Hematopoietic multipotent progenitor cell treated with erythropoietin and hydrocortisone succinate and interleukin-3 and kit ligand, for 4 days (in vitro differentiated cells): ENCODE measurements at regions not wholly inside any gene's neighbourhood (a gene's known extent, or its start where the extent isn't known, plus 50 kb on each side); places are given as distances from the start of the nearest gene placed in this dataset.
"Not testable (repeated sequence)": the region's sequence is repeated elsewhere in the genome, so short reads cannot be mapped to it uniquely, and the experiment has no call there.

Experiments
- DNase-seq: peaks from one replicate; pipeline ENCODE4 v3.0.0-alpha.2; 2015

- DNase-seq = peak; percentile 5
Observed at GRCh38 chrX:125202591-125203248, 117.0 kb upstream of the TEX13C start.

- no peak for DNase-seq
Observed at GRCh38 chrX:125203365-125203736, 116.3 kb upstream of the TEX13C start.

- DNase-seq = peak; percentile 32
Observed at GRCh38 chrX:125203737-125204578, 115.7 kb upstream of the TEX13C start.

GRCh38 chrX:125204681-125205132 lies 115.0 kb upstream of the TEX13C start:
- no peak for DNase-seq

- DNase-seq = peak; percentile 56
Observed at GRCh38 chrX:125205133-125205917, 114.3 kb upstream of the TEX13C start.

- DNase-seq = peak; percentile 7
Observed at GRCh38 chrX:125205918-125206665, 113.6 kb upstream of the TEX13C start.

- DNase-seq = no peak
Observed at GRCh38 chrX:125210146-125210545, 109.5 kb upstream of the TEX13C start.

- peak; percentile 8 for DNase-seq
Observed at GRCh38 chrX:125219852-125220251, 99.8 kb upstream of the TEX13C start.

- no peak for DNase-seq
Observed at GRCh38 chrX:125236955-125237354, 82.7 kb upstream of the TEX13C start.

- no peak for DNase-seq
Observed at GRCh38 chrX:125248931-125249330, 70.7 kb upstream of the TEX13C start.

- not testable (repeated sequence) for DNase-seq
Observed at GRCh38 chrX:125255759-125256158, 63.9 kb upstream of the TEX13C start.

- no peak for DNase-seq
Observed at GRCh38 chrX:125262836-125263235, 56.8 kb upstream of the TEX13C start.

- no peak for DNase-seq
Observed at GRCh38 chrX:125266153-125266660, 53.5 kb upstream of the TEX13C start.
